ENCODE measurements at regions not wholly inside any gene's neighbourhood (a gene's known extent, or its start where the extent isn't known, plus 50 kb on each side); places are given as distances from the start of the nearest gene placed in this dataset.
"Not testable (repeated sequence)": the region's sequence is repeated elsewhere in the genome, so short reads cannot be mapped to it uniquely, and the experiment has no call there.

- DNase-seq = peak; percentile 24
- no peak for TF ChIP-seq EZH2phosphoT487 (IDR thresholded peaks at IDR 0.05; ENCODE audit: insufficient read depth, low read depth)
- Histone ChIP-seq H3F3A (ENCODE audit: insufficient read depth) (peaks cover 24% of the 10 kb centered on the region), H3K9ac (no peak overlapping the region), H3K4me1 (ENCODE audit: insufficient read depth) (peaks cover 34% of the 10 kb centered on the region), H3K79me2 (ENCODE audit: insufficient read depth) (no peaks in the 10 kb centered on the region), H2AFZ (no peak overlapping the region), H3K4me3 (no peak overlapping the region), H4K20me1 (ENCODE audit: insufficient read depth) (no peaks in the 10 kb centered on the region), H3K27me3 (replicated peaks; ENCODE audit: insufficient read depth) (no peaks in the 10 kb centered on the region), H3K4me2 (ENCODE audit: unreplicated experiment) (no peak overlapping the region), H3K27ac (no peak overlapping the region), H3K9me3 (ENCODE audit: low read depth) (no peaks in the 10 kb centered on the region), H3K36me3 (ENCODE audit: low read depth) (no peaks in the 10 kb centered on the region), H3K9me2 (ENCODE audit: insufficient read depth) (no peaks in the 10 kb centered on the region)
- in situ Hi-C loops (cut with MboI) = no loop called here
- 12 to 21% methylated on average over 1 of the region's 1 CpG for WGBS, 2 experiments (ENCODE audit: low coverage in 1 of 2, low lambda C conversion rate in 2 of 2, missing lambda C conversion rate in 2 of 2)
These were observed 166.8 kb downstream of the KCNS3 start for GRCh38 chr2:18045230-18045629.

GRCh38 chr2:18017381-18017780, 138.9 kb downstream of the KCNS3 start:
- H3K27me3 ChIP-seq (replicated peaks; ENCODE audit: insufficient read depth); H3K36me3 ChIP-seq (ENCODE audit: low read depth); H4K20me1 ChIP-seq (ENCODE audit: insufficient read depth); in situ Hi-C loops (cut with MboI); H2AFZ ChIP-seq; DNase-seq; H3K4me1 ChIP-seq (ENCODE audit: insufficient read depth); H3K4me3 ChIP-seq; H3K27ac ChIP-seq; H3K9ac ChIP-seq; H3K9me3 ChIP-seq (ENCODE audit: low read depth); H3F3A ChIP-seq (ENCODE audit: insufficient read depth); H3K9me2 ChIP-seq (ENCODE audit: insufficient read depth); H3K79me2 ChIP-seq (ENCODE audit: insufficient read depth); H3K4me2 ChIP-seq (ENCODE audit: unreplicated experiment): not testable (repeated sequence)
- 74 to 77% methylated on average over 16 of the region's 16 CpGs for WGBS, 2 experiments (ENCODE audit: low coverage in 1 of 2, low lambda C conversion rate in 2 of 2, missing lambda C conversion rate in 2 of 2)

- H3K27ac ChIP-seq = no peak overlapping the region
- H3F3A ChIP-seq (ENCODE audit: insufficient read depth) = no peaks in the 10 kb centered on the region
- H3K36me3 ChIP-seq (ENCODE audit: low read depth) = no peaks in the 10 kb centered on the region
- no peak for DNase-seq
- no peaks in the 10 kb centered on the region for H3K4me1 ChIP-seq (ENCODE audit: insufficient read depth)
- H3K4me2 ChIP-seq (ENCODE audit: unreplicated experiment) = no peak overlapping the region
- no peak overlapping the region for H2AFZ ChIP-seq
- no peak overlapping the region for H3K4me3 ChIP-seq
- in situ Hi-C loops (cut with MboI) = no loop called here
- no peak overlapping the region for H3K9ac ChIP-seq
- H3K79me2 ChIP-seq (ENCODE audit: insufficient read depth) = no peaks in the 10 kb centered on the region
- no peaks in the 10 kb centered on the region for H4K20me1 ChIP-seq (ENCODE audit: insufficient read depth)
- 31 to 38% methylated on average over 3 of the region's 3 CpGs for WGBS, 2 experiments (ENCODE audit: low coverage in 1 of 2, low lambda C conversion rate in 2 of 2, missing lambda C conversion rate in 2 of 2)
- peaks cover 2% of the 10 kb centered on the region; the same call in 1 of the 2 replicates for H3K27me3 ChIP-seq (replicated peaks; ENCODE audit: insufficient read depth)
- H3K9me2 ChIP-seq (ENCODE audit: insufficient read depth) = no peaks in the 10 kb centered on the region
- no peak for TF ChIP-seq EZH2phosphoT487 (IDR thresholded peaks at IDR 0.05; ENCODE audit: insufficient read depth, low read depth)
- H3K9me3 ChIP-seq (ENCODE audit: low read depth) = no peaks in the 10 kb centered on the region
These were observed 131.4 kb downstream of the KCNS3 start for GRCh38 chr2:18009891-18010290.

GRCh38 chr2:18005411-18005810, 126.9 kb downstream of the KCNS3 start:
- H3K79me2 ChIP-seq (ENCODE audit: insufficient read depth) = no peaks in the 10 kb centered on the region
- H3K4me1 ChIP-seq (ENCODE audit: insufficient read depth) = no peaks in the 10 kb centered on the region
- in situ Hi-C loops (cut with MboI) = no loop called here
- H4K20me1 ChIP-seq (ENCODE audit: insufficient read depth) = no peaks in the 10 kb centered on the region
- H3K36me3 ChIP-seq (ENCODE audit: low read depth) = no peaks in the 10 kb centered on the region
- whole genome bisulfite sequencing, 2 experiments (ENCODE audit: low coverage in 1 of 2, low lambda C conversion rate in 2 of 2, missing lambda C conversion rate in 2 of 2) = 73 to 85% methylated on average over 1 of the region's 1 CpG
- no peak overlapping the region for H3K4me3 ChIP-seq
- no peak overlapping the region for H3K27ac ChIP-seq
- H3K9me2 ChIP-seq (ENCODE audit: insufficient read depth) = no peaks in the 10 kb centered on the region
- TF ChIP-seq EZH2 (IDR thresholded peaks at IDR 0.05; ENCODE audit: insufficient read depth, poor library complexity, severe bottlenecking) (no peak), EZH2phosphoT487 (IDR thresholded peaks at IDR 0.05; ENCODE audit: insufficient read depth, low read depth) (no peak)
- no peak for DNase-seq
- no peak overlapping the region for H3K4me2 ChIP-seq (ENCODE audit: unreplicated experiment)
- H3F3A ChIP-seq (ENCODE audit: insufficient read depth) = no peaks in the 10 kb centered on the region
- no peak overlapping the region for H2AFZ ChIP-seq
- H3K9ac ChIP-seq = no peak overlapping the region
- peaks cover 2% of the 10 kb centered on the region; the same call in 1 of the 2 replicates for H3K27me3 ChIP-seq (replicated peaks; ENCODE audit: insufficient read depth)
- no peaks in the 10 kb centered on the region for H3K9me3 ChIP-seq (ENCODE audit: low read depth)

- Histone ChIP-seq H3K9me3 (ENCODE audit: low read depth) (peaks cover 3% of the 10 kb centered on the region), H3F3A (ENCODE audit: insufficient read depth) (no peaks in the 10 kb centered on the region), H3K4me1 (ENCODE audit: insufficient read depth) (no peaks in the 10 kb centered on the region), H3K4me2 (ENCODE audit: unreplicated experiment) (no peak overlapping the region), H3K4me3 (no peak overlapping the region), H3K27me3 (replicated peaks; ENCODE audit: insufficient read depth) (peaks cover 2% of the 10 kb centered on the region; the same call in 1 of the 2 replicates), H3K9me2 (ENCODE audit: insufficient read depth) (no peaks in the 10 kb centered on the region), H4K20me1 (ENCODE audit: insufficient read depth) (no peaks in the 10 kb centered on the region), H3K36me3 (ENCODE audit: low read depth) (no peaks in the 10 kb centered on the region), H3K79me2 (ENCODE audit: insufficient read depth) (no peaks in the 10 kb centered on the region), H3K9ac (no peak overlapping the region), H2AFZ (no peak overlapping the region), H3K27ac (no peak overlapping the region)
- TF ChIP-seq EZH2 (IDR thresholded peaks at IDR 0.05; ENCODE audit: insufficient read depth, poor library complexity, severe bottlenecking) (no peak), EZH2phosphoT487 (IDR thresholded peaks at IDR 0.05; ENCODE audit: insufficient read depth, low read depth) (no peak)
- in situ Hi-C loops (cut with MboI) = no loop called here
- DNase-seq = no peak
- 34 to 42% methylated on average over 4 of the region's 4 CpGs for WGBS, 2 experiments (ENCODE audit: low coverage in 1 of 2, low lambda C conversion rate in 2 of 2, missing lambda C conversion rate in 2 of 2)
These were observed 123.2 kb downstream of the KCNS3 start for GRCh38 chr2:18001671-18002070.

Data from GM23248 (cell line).